KBM-7 (cell line): ENCODE measurements at regions not wholly inside any gene's neighbourhood (a gene's known extent, or its start where the extent isn't known, plus 50 kb on each side); places are given as distances from the start of the nearest gene placed in this dataset.
"Not testable (repeated sequence)": the region's sequence is repeated elsewhere in the genome, so short reads cannot be mapped to it uniquely, and the experiment has no call there.

Source experiments
- DNase-seq: peaks from one replicate; pipeline ENCODE4 v3.0.0-alpha.2; 2015
- in situ Hi-C: fragments of 300-500 bp; cut with MboI; formaldehyde crosslinking; loops from 2 replicates; pipeline ENCODE4 v1.14.3; 2020; ENCODE audit warnings: low sequenced_read_pairs, low pct_unique_long_range_greater_than_20kb, mixed read lengths

- in situ Hi-C loops = no loop called here
- peak; percentile 54 for DNase-seq
These were observed 125.4 kb downstream of the ATXN3L start for GRCh38 chrX:13194291-13195103.

- in situ Hi-C loops = no loop called here
- no peak for DNase-seq
These were observed 129.8 kb downstream of the ATXN3L start for GRCh38 chrX:13190051-13190450.

GRCh38 chrX:13189380-13189779 is 130.5 kb downstream of the ATXN3L start:
- in situ Hi-C loops = no loop called here
- DNase-seq = no peak

- in situ Hi-C loops = no loop called here
- no peak for DNase-seq
These were observed 131.0 kb downstream of the ATXN3L start for GRCh38 chrX:13188731-13189309.

GRCh38 chrX:13186643-13187042 is 133.2 kb downstream of the ATXN3L start:
- in situ Hi-C loops, DNase-seq: not testable (repeated sequence)

- in situ Hi-C loops = no loop called here
- peak; percentile 64 for DNase-seq
These were observed 136.4 kb upstream of the FAM9C start for GRCh38 chrX:13180807-13181206.

GRCh38 chrX:13179586-13179985 is 135.2 kb upstream of the FAM9C start:
- in situ Hi-C loops = no loop called here
- no peak for DNase-seq

- DNase-seq = no peak
- in situ Hi-C loops = no loop called here
These were observed 134.7 kb upstream of the FAM9C start for GRCh38 chrX:13179100-13179499.

GRCh38 chrX:13177921-13178566 is 133.6 kb upstream of the FAM9C start:
- in situ Hi-C loops = no loop called here
- DNase-seq = no peak

GRCh38 chrX:13175056-13175455 is 130.6 kb upstream of the FAM9C start:
- no peak for DNase-seq
- in situ Hi-C loops = no loop called here

- in situ Hi-C loops = no loop called here
- no peak for DNase-seq
These were observed 126.6 kb upstream of the FAM9C start for GRCh38 chrX:13170966-13171558.

- in situ Hi-C loops = no loop called here
- DNase-seq = no peak
These were observed 125.3 kb upstream of the FAM9C start for GRCh38 chrX:13169684-13170083.

- in situ Hi-C loops = no loop called here
- DNase-seq = no peak
These were observed 123.8 kb upstream of the FAM9C start for GRCh38 chrX:13168269-13168668.

- in situ Hi-C loops = no loop called here
- DNase-seq = peak; percentile 45
These were observed 123.2 kb upstream of the FAM9C start for GRCh38 chrX:13167481-13168231.

- no peak for DNase-seq
- in situ Hi-C loops = no loop called here
These were observed 121.1 kb upstream of the FAM9C start for GRCh38 chrX:13165266-13166189.

- in situ Hi-C loops = no loop called here
- no peak for DNase-seq
These were observed 120.2 kb upstream of the FAM9C start for GRCh38 chrX:13164611-13165010.

GRCh38 chrX:13162772-13163410 is 118.5 kb upstream of the FAM9C start:
- in situ Hi-C loops = no loop called here
- DNase-seq = no peak

GRCh38 chrX:13159886-13160285 is 115.5 kb upstream of the FAM9C start:
- no peak for DNase-seq
- in situ Hi-C loops = no loop called here
